GM21619 (cell line): ENCODE measurements at regions not wholly inside any gene's neighbourhood (a gene's known extent, or its start where the extent isn't known, plus 50 kb on each side); places are given as distances from the start of the nearest gene placed in this dataset.

Experiments used
- ATAC-seq: cut with Tn5 transposase; IDR thresholded peaks from one replicate; pipeline ENCODE4 v1.9.1; 2021; ENCODE audit not compliant: unreplicated experiment

DNA sequence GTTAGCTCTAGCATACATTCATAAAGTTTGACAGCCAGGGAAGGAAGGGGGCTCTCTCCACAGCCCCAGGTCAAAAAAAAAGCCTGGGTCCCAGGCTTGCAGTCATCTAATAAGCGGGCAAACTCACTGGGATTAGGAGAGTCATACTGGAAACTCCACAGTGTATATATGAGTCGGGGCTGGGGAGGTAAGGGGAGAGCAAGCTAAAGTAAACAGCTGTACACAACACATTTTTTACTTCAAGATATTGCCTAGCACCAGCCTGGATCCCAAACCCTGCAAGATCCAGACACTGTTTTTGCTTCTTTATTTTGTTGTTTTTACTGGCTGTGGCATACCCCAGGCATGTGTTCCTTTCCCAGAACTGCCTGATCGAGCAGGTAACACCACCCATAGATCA lies 291.3 kb upstream of the TANK start:
- no peak for ATAC-seq

GRCh38 chr2:160869411-160869810 lies 290.8 kb upstream of the TANK start:
- ATAC-seq = no peak

- no peak for ATAC-seq
Observed at GRCh38 chr2:160870729-160871465, 289.3 kb upstream of the TANK start.

- no peak for ATAC-seq
Observed at GRCh38 chr2:160871953-160872352, 288.3 kb upstream of the TANK start.

GRCh38 chr2:160876029-160876428 lies 284.2 kb upstream of the TANK start:
- no peak for ATAC-seq

DNA sequence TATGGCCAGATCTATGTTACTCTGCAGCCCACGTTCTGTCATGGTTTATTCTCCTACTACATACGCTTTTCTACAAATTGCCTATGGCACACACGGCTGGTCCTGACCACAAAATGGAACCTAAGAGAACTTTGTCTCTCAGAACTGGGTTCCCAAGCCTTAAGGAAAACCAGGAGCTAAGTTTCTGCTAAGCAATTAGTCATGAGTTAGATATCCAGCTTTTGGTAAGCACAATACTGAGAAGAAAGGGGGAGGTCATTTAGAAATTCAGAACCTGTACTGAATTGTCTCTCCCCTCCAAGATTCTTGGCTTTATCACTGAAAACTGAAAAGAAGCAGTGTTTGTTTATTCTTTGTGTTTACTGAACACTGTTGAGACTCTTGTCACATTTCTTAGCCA lies 283.5 kb upstream of the TANK start:
- no peak for ATAC-seq

GRCh38 chr2:160878618-160879017 lies 281.6 kb upstream of the TANK start:
- ATAC-seq = no peak

- no peak for ATAC-seq
Observed at GRCh38 chr2:160882906-160883305, 277.3 kb upstream of the TANK start.

GRCh38 chr2:160884056-160884455 lies 276.2 kb upstream of the TANK start:
- ATAC-seq = no peak

DNA sequence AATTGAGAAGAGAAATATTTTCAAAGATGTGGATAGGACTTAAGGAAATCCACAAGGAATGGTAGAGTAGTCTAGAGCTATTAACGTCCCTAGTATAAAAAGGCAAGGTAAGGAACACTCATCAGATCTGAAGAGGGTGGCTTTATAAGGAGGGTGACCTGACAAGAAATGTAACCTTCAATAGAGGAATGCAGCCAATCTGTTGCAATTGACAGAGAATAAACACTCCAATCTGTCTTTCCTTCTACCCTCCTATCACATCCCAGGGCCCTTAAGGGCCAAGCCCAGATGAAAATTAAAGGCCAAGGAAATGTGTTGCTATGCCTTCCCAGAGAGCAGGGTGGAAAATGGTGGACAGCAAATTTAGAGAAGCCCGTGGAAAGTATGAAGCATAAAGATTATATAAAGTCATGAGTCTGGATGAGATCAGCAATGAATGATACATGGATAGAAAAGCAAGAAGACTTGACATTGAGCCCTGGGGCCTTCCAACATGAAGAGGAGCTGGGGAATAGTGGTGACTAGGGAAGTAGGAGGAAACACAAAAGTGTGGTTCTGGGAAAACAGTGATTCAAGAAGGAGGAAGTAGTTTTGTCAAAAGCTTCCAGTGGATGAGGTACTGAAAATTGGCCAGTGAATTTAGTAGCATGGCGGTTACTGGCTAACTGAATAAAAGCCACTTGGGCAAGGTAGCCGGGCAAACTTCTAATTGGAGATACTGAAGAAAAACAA lies 270.6 kb upstream of the TANK start:
- no peak for ATAC-seq

DNA sequence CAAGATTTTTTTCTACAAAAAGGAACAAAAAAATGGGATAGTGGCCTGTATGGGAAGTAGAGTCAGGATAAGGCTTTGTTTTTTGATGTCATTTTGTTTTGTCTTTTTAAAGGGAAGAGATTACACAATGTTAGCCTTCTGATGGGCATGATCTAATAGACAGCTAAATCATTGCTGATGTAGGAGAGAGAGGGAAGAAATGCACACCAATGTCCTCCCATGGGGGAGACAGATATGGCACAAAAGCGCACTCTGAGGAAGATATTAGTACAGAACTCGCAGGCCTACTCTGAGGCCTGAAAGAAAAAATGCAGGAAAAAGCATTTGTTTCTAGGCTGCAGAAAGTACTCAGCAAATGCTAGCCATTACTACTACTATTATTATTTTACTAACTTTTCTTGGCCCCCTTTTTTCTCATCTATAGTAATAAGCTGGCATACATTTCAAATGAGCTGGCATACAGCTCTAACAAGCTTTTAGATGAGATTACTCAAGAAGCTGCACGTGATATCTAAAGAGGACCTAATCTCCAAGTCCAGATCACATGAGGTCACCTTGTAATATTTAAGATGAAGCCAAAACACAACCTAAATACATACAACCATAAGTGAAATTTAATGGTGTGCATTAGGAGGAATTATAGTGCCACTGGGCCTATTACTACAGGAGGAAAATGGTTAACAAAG lies 269.4 kb upstream of the TANK start:
- ATAC-seq = no peak

DNA sequence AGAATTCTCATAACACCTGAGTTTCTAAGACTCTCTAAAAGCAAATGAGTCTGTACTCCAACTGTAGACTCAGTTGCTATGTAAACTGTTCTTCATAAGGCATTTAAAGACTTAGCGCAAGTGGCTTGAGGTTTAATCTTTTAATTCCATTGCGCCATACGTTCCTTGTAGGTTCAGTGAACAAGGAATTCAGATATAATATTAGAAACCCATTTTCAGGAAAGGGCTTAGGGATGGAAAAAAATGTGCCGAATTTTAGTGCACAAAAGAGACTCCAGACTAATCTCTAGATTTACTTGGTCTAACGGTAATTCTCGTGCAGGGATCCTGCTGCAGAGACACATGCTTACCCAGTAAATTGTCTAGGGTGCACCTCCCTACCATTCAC lies 268.9 kb upstream of the TANK start:
- no peak for ATAC-seq

GRCh38 chr2:160892204-160892603 lies 268.0 kb upstream of the TANK start:
- no peak for ATAC-seq

DNA sequence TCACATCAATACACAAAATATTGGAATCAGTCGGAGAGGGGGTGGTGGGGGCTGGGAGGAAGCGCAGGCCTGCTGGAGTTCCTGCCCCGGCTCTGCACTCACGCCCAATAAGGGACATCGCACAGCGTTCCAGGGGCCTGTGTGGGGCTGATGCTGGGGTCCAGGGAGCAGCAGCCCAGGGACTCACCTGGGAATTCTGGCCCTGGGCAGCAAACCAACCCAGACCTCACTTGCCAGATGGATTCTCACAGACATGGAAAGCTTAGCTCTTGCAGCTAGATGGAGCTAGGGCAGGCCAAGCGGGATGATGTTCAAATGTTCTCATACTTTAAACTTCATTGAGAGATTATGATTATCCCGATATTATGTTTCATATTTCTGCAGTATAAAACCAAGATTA lies 266.6 kb upstream of the TANK start:
- no peak for ATAC-seq

- no peak for ATAC-seq
Observed at GRCh38 chr2:160898581-160899307, 261.5 kb upstream of the TANK start.

DNA sequence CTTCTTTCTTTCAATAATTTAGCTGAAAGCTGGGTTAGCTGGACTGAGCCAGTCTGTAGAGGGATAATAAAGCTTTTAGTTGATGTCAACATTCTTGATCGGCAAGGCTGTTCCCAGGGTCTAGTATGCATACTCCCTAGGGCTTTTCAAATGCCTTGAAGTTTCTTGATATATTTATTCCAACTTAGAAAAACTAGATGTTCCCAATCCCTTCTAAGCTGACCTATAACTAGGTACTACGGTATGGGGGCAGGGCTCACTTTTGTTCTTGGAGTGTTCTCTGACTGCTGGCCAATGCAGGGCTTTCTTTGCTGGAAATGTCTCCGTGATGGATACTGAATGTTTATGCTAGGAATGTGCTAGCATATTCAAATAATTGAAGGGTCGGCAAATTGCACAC lies 258.6 kb upstream of the TANK start:
- no peak for ATAC-seq

GRCh38 chr2:160905862-160906261 lies 254.4 kb upstream of the TANK start:
- ATAC-seq = no peak

DNA sequence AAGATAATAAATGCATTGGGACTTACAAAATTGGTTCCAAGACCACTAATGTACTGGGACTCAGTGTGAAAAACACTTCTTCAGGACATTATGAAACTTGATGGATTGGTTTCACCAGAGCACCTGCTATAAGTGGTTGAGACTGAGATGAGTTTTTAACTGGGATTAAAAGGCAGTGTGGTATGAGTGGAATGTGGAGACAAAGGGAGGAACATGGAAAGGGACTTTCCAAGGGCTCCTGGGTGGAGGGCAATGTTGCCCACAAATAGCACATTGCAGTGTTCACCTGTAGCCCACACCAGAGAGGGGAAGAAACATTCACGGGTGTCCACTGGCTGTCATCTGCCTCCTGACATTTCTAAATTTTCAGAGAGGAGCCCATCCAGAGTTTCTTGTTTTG lies 253.3 kb upstream of the TANK start:
- no peak for ATAC-seq

DNA sequence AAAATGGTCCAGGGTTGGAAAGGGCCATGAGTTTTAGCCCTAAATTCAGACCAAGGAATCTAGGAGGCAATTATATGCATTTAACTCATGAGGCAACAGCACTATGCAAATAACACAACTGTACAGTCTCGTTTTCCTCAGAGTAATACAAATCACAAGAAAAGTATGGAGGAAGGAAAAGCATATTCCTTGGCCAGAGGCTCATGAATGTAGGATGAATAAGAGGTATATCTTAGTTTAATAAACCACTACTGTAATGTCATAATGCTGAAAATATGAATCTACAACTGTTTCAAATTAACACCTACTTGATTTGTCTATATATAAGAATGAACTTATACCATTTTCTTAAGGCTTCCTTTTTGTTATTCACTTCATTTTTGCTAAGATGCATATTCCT lies 252.5 kb upstream of the TANK start:
- no peak for ATAC-seq

DNA sequence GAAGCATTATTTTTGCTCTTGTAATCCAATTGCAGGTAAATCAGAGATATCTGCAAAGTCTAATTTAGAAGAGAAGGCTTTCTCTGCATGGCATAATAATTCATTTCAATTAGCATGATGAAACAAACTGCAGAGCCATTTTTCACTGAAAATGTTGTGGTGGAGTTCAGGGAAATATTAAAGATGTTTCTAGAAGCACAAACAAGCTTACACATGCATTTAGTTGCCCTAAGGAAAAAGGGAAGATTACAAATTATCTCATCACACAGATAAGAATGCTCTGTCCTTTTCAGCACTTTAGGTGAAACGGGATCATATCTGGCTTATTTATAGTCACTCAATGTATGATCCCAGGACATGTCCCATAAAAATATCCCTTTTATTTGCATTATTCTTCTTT lies 252.1 kb upstream of the TANK start:
- no peak for ATAC-seq

DNA sequence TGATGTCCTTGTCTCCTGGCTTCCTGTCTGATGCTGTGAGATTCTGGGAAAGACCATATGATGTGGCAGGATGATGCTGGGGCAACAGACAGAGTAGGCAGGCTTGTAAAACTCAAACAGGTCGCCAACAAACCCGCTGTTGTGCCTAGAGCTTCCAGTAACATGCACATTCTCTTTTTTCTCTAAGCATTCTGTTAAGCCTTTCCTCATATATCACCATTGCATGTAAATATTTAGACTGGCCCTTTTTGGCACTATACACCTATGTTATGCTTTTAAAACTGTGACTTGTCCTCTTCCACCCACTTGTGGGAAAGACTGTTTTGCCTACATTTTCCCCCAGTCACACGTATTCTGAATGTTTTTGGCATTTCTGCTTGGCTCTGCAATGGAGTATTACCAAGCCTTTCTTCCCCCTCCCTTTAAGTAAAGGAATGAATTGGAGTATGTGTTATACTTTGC lies 250.4 kb upstream of the TANK start:
- ATAC-seq = no peak
